PC-3 (cell line): ENCODE measurements at regions not wholly inside any gene's neighbourhood (a gene's known extent, or its start where the extent isn't known, plus 50 kb on each side); places are given as distances from the start of the nearest gene placed in this dataset.

Experiments
- EZH2 ChIP-seq: fragments of 300-600 bp; sonication (generic); IDR thresholded peaks from one replicate; pipeline ENCODE4 v1.6.1; 2017; ENCODE audit warnings: antibody characterized with exemption, mild to moderate bottlenecking, low read length; ENCODE audit not compliant: unreplicated experiment
- EZH2phosphoT487 ChIP-seq: fragments of 300-600 bp; sonication (generic); IDR thresholded peaks from 2 replicates; pipeline ENCODE4 v1.6.1; 2018; ENCODE audit warnings: mild to moderate bottlenecking, antibody characterized with exemption, low read length, borderline replicate concordance
- TF ChIP-seq, protein P1 (sequence below): fragments of 300-600 bp; sonication (generic); conservative IDR thresholded peaks from 2 replicates; pipeline ENCODE4 v1.5.1; 2017; ENCODE audit warnings: antibody characterized with exemption, low read depth, mild to moderate bottlenecking, low read length

DNA sequence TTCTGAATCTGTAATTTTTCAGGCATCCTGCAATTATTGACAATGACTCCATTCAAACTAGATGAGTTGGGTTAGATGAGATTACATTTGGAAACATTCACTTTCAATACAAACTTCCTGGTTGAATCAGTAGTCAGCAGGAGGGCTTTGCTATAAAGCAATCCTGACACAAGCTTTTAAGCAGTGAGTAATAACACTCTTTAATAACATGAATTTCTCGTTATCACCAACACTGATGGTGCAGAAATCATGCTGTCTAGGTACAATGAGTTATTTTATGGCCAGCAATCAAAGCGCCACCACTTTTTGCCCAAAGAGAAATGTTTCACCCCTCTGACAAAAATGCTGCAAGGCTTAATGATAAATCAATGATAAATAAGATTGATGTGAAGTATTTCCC is 474.8 kb upstream of the CNTN4 start:
- TF ChIP-seq, protein P1, sequence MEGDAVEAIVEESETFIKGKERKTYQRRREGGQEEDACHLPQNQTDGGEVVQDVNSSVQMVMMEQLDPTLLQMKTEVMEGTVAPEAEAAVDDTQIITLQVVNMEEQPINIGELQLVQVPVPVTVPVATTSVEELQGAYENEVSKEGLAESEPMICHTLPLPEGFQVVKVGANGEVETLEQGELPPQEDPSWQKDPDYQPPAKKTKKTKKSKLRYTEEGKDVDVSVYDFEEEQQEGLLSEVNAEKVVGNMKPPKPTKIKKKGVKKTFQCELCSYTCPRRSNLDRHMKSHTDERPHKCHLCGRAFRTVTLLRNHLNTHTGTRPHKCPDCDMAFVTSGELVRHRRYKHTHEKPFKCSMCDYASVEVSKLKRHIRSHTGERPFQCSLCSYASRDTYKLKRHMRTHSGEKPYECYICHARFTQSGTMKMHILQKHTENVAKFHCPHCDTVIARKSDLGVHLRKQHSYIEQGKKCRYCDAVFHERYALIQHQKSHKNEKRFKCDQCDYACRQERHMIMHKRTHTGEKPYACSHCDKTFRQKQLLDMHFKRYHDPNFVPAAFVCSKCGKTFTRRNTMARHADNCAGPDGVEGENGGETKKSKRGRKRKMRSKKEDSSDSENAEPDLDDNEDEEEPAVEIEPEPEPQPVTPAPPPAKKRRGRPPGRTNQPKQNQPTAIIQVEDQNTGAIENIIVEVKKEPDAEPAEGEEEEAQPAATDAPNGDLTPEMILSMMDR, result no peak
- TF ChIP-seq EZH2 (no peak), EZH2phosphoT487 (no peak)
